C4-2B (cell line): ENCODE measurements at regions not wholly inside any gene's neighbourhood (a gene's known extent, or its start where the extent isn't known, plus 50 kb on each side); places are given as distances from the start of the nearest gene placed in this dataset.

Experiments
- CTCF ChIP-seq: fragments of 450-650 bp; conservative IDR thresholded peaks from 2 replicates; pipeline ENCODE4 v1.5.1; 2017; ENCODE audit warnings: mild to moderate bottlenecking
- ZFX ChIP-seq: fragments of 450-650 bp; IDR thresholded peaks from 2 replicates; pipeline ENCODE4 v1.6.1; 2017

GRCh38 chr6:66326228-66326627 lies 619.2 kb upstream of the EYS start:
- no peak for TF ChIP-seq CTCF
- no peak for TF ChIP-seq ZFX
